GM18505 (cell line): ENCODE measurements at regions not wholly inside any gene's neighbourhood (a gene's known extent, or its start where the extent isn't known, plus 50 kb on each side); places are given as distances from the start of the nearest gene placed in this dataset.

Source experiments
- ATAC-seq: cut with Tn5 transposase; IDR thresholded peaks from one replicate; pipeline ENCODE4 v1.9.1; 2021; ENCODE audit not compliant: unreplicated experiment
- POLR2A ChIP-seq: IDR thresholded peaks from 4 replicates; pipeline ENCODE4 v1.6.1; 2011; ENCODE audit warnings: borderline replicate concordance; ENCODE audit not compliant: insufficient read depth, insufficient read length; ENCODE audit errors: extremely low read depth

DNA sequence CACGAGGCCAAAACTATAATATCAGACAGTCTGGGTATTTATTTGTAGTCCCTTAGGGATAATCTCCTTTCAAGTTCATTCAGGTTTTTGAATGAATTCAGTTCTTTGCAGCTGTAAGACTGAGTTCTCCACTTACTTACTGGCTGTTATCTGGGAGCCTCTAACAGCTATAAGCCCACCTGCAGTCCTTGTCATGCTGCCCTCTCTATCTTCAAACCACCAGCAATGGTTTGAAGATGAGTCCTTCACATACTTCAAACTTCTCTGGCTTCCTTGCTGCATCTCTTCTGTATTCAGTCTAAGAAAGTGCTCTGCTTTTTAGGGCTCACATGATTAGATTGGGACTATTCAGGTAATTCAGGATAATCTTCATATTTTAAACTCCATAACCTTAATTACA is 154.5 kb upstream of the STT3B start:
- ATAC-seq, result no peak
- no peak for TF ChIP-seq POLR2A

DNA sequence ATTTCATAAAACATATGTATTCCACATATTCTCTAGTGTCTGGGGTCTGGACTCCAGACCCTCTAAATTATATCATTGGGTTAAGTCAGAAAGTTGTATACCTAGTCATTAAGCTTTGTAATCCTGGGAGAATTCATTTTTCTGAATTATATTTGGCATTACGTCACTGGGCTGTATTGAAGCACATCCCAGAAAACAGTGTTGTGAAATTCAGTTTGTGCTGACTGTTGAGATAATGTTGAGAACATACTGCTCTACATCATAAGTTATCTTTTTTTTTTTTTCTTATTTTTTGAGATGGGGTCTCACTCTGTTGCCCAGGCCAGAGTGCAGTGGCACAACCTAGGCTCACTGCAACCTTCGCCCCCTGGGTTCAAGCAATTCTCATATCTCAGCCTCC is 153.1 kb upstream of the STT3B start:
- no peak for TF ChIP-seq POLR2A
- no peak for ATAC-seq

DNA sequence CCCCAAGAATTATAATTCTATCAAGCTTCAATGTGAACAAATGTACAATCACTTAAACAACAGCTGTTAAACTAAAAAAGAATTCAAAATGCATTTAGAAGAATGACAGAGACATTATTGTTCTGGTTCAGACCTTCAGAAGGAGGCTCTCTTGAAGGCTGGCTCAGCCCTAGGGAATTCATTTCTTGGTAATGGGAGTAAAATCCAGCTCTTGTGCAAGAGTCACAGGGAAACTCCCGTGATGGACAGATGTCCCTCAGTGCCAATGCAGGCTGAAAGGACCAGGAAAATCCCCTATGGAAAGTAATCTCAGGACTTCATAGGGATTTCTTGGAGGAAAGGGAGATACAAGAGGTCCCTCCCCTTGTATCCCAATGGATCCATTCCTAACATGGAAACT is 149.9 kb upstream of the STT3B start:
- no peak for TF ChIP-seq POLR2A
- ATAC-seq, result no peak

DNA sequence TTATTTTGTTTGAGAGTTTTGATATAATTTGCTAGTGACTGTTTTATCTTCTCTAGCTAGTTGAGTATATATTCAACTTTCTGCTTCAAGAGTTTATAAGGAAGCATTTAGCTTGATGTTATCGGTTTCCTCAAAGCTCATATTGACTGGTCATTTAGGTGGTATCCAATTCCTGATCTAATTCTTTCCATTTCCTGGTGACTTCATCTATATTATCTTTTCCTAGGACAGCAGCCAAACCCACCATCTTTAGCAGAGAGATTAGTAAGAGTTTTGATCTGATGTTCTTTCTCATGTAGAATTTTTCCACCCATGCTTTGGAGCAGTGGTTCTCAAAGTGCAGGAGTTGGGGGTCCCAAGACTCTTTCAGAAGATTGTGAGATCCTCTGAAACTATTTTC is 148.6 kb upstream of the STT3B start:
- TF ChIP-seq POLR2A, result no peak
- no peak for ATAC-seq

DNA sequence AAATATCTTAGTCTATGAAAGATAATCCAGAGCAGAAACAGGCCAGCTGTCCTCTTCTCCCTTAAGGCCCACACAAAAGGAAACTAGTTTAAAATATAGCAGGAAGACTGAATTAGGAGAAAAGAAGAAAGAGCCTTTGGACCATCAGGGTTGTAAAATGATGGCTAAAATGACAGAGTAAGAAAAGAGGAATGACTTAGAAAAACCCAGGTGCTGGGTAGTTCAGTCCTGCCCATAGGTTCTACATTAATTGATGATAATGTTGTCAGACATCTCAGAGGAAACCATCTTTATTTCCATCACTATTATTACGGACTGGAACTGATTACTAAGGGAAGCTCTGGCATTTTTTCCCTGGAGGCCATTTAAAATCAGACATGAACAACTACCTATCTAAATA is 142.8 kb upstream of the STT3B start:
- no peak for TF ChIP-seq POLR2A
- ATAC-seq, result no peak

DNA sequence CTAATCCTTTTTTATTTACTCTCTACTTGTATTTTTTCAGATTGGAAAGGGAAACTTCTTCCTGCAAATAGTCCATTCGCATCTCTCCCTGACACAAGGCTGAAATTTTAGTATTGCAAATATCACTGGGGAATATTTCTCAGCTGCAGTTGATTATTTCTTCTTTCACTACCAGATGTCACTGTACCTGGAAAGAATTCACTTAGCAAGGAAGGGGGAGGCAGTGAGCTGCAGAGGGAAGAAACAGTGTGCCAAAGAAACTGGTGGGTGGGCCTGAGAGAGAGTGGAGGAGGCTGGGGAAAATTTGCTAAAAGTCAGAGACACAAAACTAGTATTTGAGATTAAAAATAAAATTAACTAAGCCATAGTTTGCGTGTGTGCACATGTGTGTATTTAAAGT is 142.3 kb upstream of the STT3B start:
- no peak for ATAC-seq
- no peak for TF ChIP-seq POLR2A

DNA sequence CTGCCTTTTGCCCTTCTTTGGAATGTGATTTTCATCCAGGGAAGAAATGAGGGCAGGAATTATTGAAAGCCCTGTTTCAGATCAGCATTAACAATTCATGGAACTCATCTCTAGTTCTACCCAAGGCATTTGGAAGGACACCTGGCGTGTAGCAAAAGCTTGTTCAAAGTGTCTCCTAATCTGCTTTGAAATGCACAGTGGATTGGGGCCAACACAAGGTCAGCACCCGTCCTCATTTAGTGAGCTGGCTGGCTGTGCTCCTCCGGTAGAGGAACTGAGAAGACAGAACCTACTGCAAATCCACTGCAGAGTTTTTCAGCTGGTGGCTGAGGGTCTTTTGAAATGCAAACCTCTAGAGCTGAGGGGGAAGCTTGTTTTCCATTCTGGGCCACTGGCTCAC is 141.6 kb upstream of the STT3B start:
- no peak for TF ChIP-seq POLR2A
- no peak for ATAC-seq

DNA sequence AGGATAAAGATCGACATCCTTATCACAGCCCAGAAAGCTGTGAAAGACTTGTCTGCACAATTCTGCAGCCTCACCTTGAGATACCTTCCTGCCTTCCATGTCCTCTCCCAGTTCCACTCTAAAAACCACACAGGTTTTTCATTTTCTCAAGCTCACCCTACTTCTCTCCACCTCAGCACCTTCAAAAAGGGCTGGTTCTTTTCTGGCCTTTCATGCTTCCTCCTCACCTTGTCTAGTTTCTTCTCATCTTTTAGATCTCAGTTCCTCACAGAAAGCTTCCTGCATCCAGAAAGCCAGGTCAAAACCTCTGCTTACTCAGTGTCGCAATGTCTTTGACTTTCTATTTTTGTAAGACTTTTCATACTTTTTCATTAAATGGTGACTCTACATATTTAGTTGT is 140.2 kb upstream of the STT3B start:
- ATAC-seq, result peak; percentile 68
- TF ChIP-seq POLR2A, result no peak

DNA sequence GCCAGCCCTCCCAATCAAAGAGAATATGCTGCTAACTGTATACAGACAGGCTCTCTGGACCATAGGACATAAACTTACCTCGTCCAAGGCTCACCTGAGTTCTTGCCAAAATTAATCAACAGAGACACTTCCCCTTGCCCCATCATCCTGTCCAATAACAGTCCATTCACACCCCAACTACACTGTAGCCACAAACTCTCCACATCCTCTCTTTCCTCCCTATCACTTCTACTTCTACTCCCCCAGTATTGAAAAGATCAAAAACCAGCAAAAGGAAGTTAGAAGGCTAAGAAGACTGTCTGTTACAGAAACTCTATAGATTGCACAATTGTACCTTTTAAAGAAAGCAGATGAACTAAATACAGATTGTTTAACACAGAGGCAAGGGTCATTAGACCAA is 133.5 kb upstream of the STT3B start:
- ATAC-seq, result no peak
- no peak for TF ChIP-seq POLR2A

DNA sequence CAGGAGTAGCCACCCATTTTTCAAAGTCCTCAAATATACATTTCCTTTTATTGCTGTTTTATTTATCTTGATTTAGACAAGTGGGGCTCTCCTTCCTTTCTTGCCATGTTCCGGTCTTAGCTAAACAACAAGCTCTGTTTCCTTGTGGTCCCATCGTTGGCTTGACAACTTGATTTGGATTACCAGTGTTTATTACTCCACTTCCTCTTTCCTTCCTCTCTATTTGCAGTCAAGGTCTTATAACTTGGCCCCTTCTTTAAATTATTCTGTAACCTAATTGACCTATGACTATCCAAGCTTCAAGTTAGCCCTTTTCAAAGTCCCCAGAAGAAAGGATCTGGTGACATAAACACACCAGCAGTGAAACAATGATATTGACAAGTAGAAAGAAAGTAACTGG is 130.6 kb upstream of the STT3B start:
- TF ChIP-seq POLR2A, result no peak
- ATAC-seq, result no peak

DNA sequence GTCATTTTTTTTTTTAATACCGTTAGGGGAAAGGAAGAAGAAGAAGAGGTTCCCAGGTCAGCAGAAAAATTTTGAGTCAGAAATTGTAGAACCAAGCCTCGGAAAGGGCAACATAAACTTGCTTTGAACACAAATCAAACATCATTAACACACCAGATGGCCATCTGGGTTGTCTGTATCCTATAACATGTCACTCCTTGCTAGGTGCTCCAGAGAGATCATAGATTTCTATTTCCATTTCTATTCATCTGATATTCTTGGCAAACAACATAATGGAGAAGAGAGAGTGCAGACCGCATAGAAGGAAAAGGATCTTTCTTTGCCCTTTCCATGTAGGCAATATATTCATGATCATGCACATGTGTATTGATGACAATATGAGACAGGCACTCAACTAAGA is 129.5 kb upstream of the STT3B start:
- no peak for TF ChIP-seq POLR2A
- no peak for ATAC-seq

DNA sequence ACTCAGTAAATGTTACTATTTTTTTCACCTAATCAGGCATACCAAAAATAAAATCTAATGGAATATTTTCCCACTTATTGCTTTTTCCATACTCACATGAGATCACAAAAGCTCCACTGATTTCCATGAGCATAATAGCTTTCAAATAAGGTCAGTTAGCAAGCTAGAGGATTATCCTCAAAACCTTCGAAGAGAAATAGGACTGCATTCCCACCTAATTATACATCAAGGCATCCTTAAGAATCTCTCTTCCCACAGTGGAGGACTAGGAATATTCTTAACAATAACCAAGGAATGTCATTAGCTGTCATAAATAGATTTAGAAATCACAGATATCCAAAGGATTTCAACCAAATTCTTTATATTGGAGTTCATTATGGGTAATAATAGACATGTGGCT is 127.9 kb upstream of the STT3B start:
- TF ChIP-seq POLR2A, result no peak
- no peak for ATAC-seq

DNA sequence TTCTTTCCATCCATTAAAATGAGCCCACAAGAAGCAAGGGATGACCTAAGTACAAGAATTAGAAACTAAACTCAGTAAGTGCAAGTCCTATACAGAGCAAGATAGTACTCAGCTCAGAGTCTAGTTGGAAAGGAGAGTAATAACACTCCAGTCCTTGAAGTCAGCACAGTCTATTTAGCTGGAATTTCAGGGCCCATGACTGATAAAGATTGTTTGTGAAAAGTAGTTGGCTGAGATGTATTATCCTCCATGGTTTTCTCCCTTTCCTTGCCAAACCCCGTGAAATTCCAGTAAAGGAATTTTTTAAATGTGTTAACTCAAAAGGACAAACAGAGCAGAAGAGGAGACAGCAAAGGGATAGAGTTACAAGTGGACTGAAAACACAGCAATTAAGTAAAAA is 127.2 kb upstream of the STT3B start:
- no peak for ATAC-seq
- no peak for TF ChIP-seq POLR2A

DNA sequence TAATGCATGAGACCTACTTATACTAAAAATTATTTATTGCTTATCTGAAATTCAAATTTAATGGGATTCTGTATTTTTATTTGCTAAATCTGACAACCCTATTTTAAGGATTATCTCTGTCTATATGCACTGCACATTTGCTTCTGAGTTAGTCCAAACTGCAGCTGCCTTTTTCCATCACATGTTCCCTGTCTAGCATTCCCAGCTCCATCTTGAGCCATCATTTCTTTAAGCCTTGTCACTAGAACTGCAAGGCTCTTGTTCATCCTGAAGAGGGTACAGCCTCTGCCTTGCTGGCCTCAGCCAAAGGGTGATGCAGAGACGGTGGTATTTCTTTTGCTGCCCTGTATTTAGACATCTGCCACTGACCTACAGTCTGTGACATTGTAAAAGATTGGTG is 125.8 kb upstream of the STT3B start:
- no peak for TF ChIP-seq POLR2A
- ATAC-seq, result no peak

DNA sequence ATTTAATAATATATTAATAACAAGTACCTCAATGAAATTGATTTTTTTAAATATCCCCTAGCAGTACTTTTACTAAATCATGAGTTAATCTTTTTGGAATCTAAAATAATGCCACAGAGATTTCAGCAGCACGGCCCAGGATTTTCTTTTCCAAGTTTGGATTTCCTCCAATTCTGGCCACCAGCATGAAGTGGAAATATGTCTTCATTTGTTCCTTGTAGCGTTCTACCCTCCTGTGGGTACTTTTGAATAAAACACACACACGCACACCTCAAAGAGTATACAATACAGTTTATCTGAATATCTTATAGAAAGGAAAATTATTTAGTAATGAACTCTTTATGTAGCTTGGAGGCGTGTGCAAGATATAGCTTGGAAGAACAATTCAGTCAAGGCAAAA is 125.1 kb upstream of the STT3B start:
- no peak for ATAC-seq
- TF ChIP-seq POLR2A, result no peak
